Ectodermal cell (in vitro differentiated cells): ENCODE measurements at regions not wholly inside any gene's neighbourhood (a gene's known extent, or its start where the extent isn't known, plus 50 kb on each side); places are given as distances from the start of the nearest gene placed in this dataset.
"Not testable (repeated sequence)": the region's sequence is repeated elsewhere in the genome, so short reads cannot be mapped to it uniquely, and the experiment has no call there.

Experiments
- H3K27ac ChIP-seq: 2 replicates; pipeline ENCODE4 v1.7.0; 2013; ENCODE audit warnings: mild to moderate bottlenecking, low read depth, low read length; ENCODE audit not compliant: insufficient read depth, poor library complexity, severe bottlenecking
- H3K27me3 ChIP-seq: 2 replicates; pipeline ENCODE4 v1.7.0; 2013; ENCODE audit warnings: mild to moderate bottlenecking, low read length; ENCODE audit not compliant: insufficient read depth, control insufficient read depth, poor library complexity, severe bottlenecking
- H3K36me3 ChIP-seq: one replicate; pipeline ENCODE4 v1.7.0; 2013; ENCODE audit warnings: low read length; ENCODE audit not compliant: control insufficient read depth, insufficient read depth
- H3K4me1 ChIP-seq: one replicate; pipeline ENCODE4 v1.7.0; 2013; ENCODE audit warnings: low read length; ENCODE audit not compliant: control insufficient read depth, insufficient read depth
- H3K4me3 ChIP-seq: 2 replicates; pipeline ENCODE4 v1.7.0; 2013; ENCODE audit warnings: low read depth, low read length, control low read depth; ENCODE audit not compliant: insufficient read depth
- H3K9me3 ChIP-seq: 2 replicates; pipeline ENCODE4 v1.7.0; 2013; ENCODE audit warnings: mild to moderate bottlenecking, low read length, moderate library complexity; ENCODE audit not compliant: control insufficient read depth
- WGBS, 2 experiments: methylation state at CpG; one replicate each; pipeline ENCODE4 v1.1.7; 2013; ENCODE audit warnings: missing lambda C conversion rate in 2 of 2; 5-methylcytosine and 5-hydroxymethylcytosine counted together

- Histone ChIP-seq H3K9me3 (no peaks in the 10 kb centered on the region), H3K27me3 (no peaks in the 10 kb centered on the region), H3K36me3 (no peaks in the 10 kb centered on the region), H3K27ac (no peak overlapping the region), H3K4me1 (no peaks in the 10 kb centered on the region), H3K4me3 (no peak overlapping the region)
- WGBS, 2 experiments = 87% methylated on average over 11 of the region's 11 CpGs
Measured at GRCh38 chr4:187071946-187072600, 348.4 kb upstream of the FAT1 start.

GRCh38 chr4:187073820-187074219 lies 350.2 kb upstream of the FAT1 start:
- Histone ChIP-seq H3K36me3 (no peaks in the 10 kb centered on the region), H3K27ac (no peak overlapping the region), H3K9me3 (no peaks in the 10 kb centered on the region), H3K27me3 (no peaks in the 10 kb centered on the region), H3K4me1 (no peaks in the 10 kb centered on the region), H3K4me3 (no peak overlapping the region)
- 94 to 95% methylated on average over 7 of the region's 7 CpGs for WGBS, 2 experiments

- Histone ChIP-seq H3K4me1 (no peaks in the 10 kb centered on the region), H3K9me3 (no peaks in the 10 kb centered on the region), H3K27me3 (no peaks in the 10 kb centered on the region), H3K4me3 (no peak overlapping the region), H3K36me3 (no peaks in the 10 kb centered on the region), H3K27ac (no peak overlapping the region)
- 93 to 98% methylated on average over 2 to 3 of the region's 4 CpGs for WGBS, 2 experiments
Measured at GRCh38 chr4:187075514-187075913, 351.9 kb upstream of the FAT1 start.

GRCh38 chr4:187077744-187078401 lies 354.2 kb upstream of the FAT1 start:
- no peak overlapping the region for H3K4me3 ChIP-seq
- H3K27me3 ChIP-seq = no peaks in the 10 kb centered on the region
- H3K9me3 ChIP-seq = no peaks in the 10 kb centered on the region
- H3K27ac ChIP-seq = no peak overlapping the region
- 37 to 43% methylated on average over 11 to 12 of the region's 12 CpGs for WGBS, 2 experiments
- no peaks in the 10 kb centered on the region for H3K4me1 ChIP-seq
- H3K36me3 ChIP-seq = no peaks in the 10 kb centered on the region

GRCh38 chr4:187084701-187085100 lies 361.0 kb upstream of the FAT1 start:
- Histone ChIP-seq H3K4me3 (no peak overlapping the region), H3K4me1 (no peaks in the 10 kb centered on the region), H3K9me3 (no peaks in the 10 kb centered on the region), H3K27ac (no peak overlapping the region), H3K27me3 (no peaks in the 10 kb centered on the region), H3K36me3 (no peaks in the 10 kb centered on the region)
- 92 to 96% methylated on average over 3 to 4 of the region's 4 CpGs for WGBS, 2 experiments

- H3K36me3 ChIP-seq = no peaks in the 10 kb centered on the region
- H3K27ac ChIP-seq = no peak overlapping the region
- no peak overlapping the region for H3K4me3 ChIP-seq
- WGBS, 2 experiments = 93 to 100% methylated on average over 1 to 2 of the region's 3 CpGs
- H3K27me3 ChIP-seq = no peaks in the 10 kb centered on the region
- H3K9me3 ChIP-seq = no peaks in the 10 kb centered on the region
- no peaks in the 10 kb centered on the region for H3K4me1 ChIP-seq
Measured at GRCh38 chr4:187085339-187085738, 361.7 kb upstream of the FAT1 start.

GRCh38 chr4:187086151-187086550 lies 362.5 kb upstream of the FAT1 start:
- Histone ChIP-seq H3K4me3 (no peak overlapping the region), H3K27me3 (no peaks in the 10 kb centered on the region), H3K4me1 (no peaks in the 10 kb centered on the region), H3K9me3 (no peaks in the 10 kb centered on the region), H3K36me3 (no peaks in the 10 kb centered on the region), H3K27ac (no peak overlapping the region)
- 97 to 100% methylated on average over 2 to 5 of the region's 5 CpGs for WGBS, 2 experiments

- no peaks in the 10 kb centered on the region for H3K9me3 ChIP-seq
- H3K27ac ChIP-seq = no peak overlapping the region
- 50 to 55% methylated on average over 11 to 13 of the region's 13 CpGs for WGBS, 2 experiments
- H3K27me3 ChIP-seq = no peaks in the 10 kb centered on the region
- H3K4me1 ChIP-seq = no peaks in the 10 kb centered on the region
- H3K4me3 ChIP-seq = no peak overlapping the region
- H3K36me3 ChIP-seq = no peaks in the 10 kb centered on the region
Measured at GRCh38 chr4:187088070-187088799, 364.6 kb upstream of the FAT1 start.

- H3K27me3 ChIP-seq = no peaks in the 10 kb centered on the region
- no peaks in the 10 kb centered on the region for H3K9me3 ChIP-seq
- 91 to 92% methylated on average over 11 of the region's 11 CpGs for WGBS, 2 experiments
- no peak overlapping the region for H3K27ac ChIP-seq
- no peak overlapping the region for H3K4me3 ChIP-seq
- no peaks in the 10 kb centered on the region for H3K36me3 ChIP-seq
- peaks cover 8% of the 10 kb centered on the region for H3K4me1 ChIP-seq
Measured at GRCh38 chr4:187090401-187090800, 366.7 kb upstream of the FAT1 start.

- H3K36me3 ChIP-seq, H3K9me3 ChIP-seq, H3K4me3 ChIP-seq, H3K27me3 ChIP-seq, H3K27ac ChIP-seq, H3K4me1 ChIP-seq: not testable (repeated sequence)
- 98 to 99% methylated on average over 6 of the region's 6 CpGs for WGBS, 2 experiments
Measured at GRCh38 chr4:187090832-187091231, 367.2 kb upstream of the FAT1 start.
